GM12892 (cell line): ENCODE measurements at regions not wholly inside any gene's neighbourhood (a gene's known extent, or its start where the extent isn't known, plus 50 kb on each side); places are given as distances from the start of the nearest gene placed in this dataset.

Source experiments
- POLR2A ChIP-seq: IDR thresholded peaks from 2 replicates; pipeline ENCODE4 v1.6.1; 2011; ENCODE audit warnings: low read depth, low read length, control low read depth
- POLR2AphosphoS5 ChIP-seq: IDR thresholded peaks from 2 replicates; pipeline ENCODE4 v1.6.1; 2011; ENCODE audit warnings: low read depth, low read length, control low read depth
- TAF1 ChIP-seq: IDR thresholded peaks from 2 replicates; pipeline ENCODE4 v1.6.1; 2011; ENCODE audit warnings: low read depth, mild to moderate bottlenecking, control low read depth, low read length, borderline replicate concordance

GRCh38 chr12:34299802-34300193, 277.5 kb downstream of the ALG10 start:
- TF ChIP-seq POLR2A, result no peak
- no peak for TF ChIP-seq TAF1
- no peak for TF ChIP-seq POLR2AphosphoS5
